HG03095 (cell line): ENCODE measurements at regions not wholly inside any gene's neighbourhood (a gene's known extent, or its start where the extent isn't known, plus 50 kb on each side); places are given as distances from the start of the nearest gene placed in this dataset.

Source experiments
- ATAC-seq: cut with Tn5 transposase; IDR thresholded peaks from one replicate; pipeline ENCODE4 v1.9.1; 2021; ENCODE audit warnings: moderate library complexity; ENCODE audit not compliant: unreplicated experiment

DNA sequence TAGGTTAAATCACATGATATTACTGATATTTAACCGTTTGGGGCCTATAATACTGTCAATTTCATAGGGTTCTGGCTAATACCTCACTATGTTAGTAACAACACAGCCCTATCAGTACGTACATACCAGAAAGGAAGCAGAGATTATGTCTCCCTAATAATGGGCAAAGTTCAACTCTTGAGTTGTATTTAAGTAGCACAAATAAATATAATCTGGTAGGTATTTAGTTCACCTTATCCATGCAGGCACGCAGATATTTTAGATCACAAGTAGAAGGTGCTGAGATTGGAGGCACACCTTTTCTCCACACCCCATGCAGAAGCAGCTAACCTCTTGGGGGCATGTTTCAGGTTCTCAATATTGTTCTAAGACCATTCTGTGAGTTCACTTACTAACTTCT, 118.9 kb downstream of the IRS1 start:
- no peak for ATAC-seq

DNA sequence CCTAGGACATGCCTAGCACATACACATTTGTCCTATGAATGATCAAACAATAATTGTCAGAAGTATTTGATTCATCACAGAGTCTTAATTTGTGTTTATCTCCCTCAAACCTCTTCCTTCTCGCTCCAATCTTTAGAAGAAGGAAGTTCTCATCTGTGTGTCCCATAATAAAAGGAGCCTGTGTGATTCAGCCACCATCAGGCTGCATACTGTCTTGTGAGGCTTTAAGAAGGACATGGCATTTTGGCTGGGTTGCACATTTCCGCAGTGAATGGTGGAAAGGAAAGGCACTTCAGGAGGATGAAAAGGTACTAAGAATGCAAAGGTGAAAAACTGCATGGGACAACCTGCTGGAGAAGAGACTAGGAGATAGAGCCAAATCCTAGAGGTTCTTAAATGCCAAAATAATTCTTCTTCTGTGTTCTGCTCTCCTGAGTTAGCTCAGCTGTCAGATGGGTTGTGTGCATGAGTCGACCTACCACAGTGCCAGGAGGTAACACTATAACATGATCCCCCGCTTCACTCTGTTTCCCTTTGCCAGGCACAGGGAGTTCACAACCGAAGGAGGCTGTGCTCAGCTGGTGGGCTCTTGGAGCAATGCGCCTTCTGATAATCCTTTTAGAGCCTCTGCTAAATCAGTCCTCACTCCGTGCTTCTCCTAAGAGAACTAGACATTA, 120.1 kb downstream of the IRS1 start:
- ATAC-seq: no peak

GRCh38 chr2:226678422-226678821, 121.2 kb downstream of the IRS1 start:
- no peak for ATAC-seq

GRCh38 chr2:226677080-226677479, 122.5 kb downstream of the IRS1 start:
- no peak for ATAC-seq

GRCh38 chr2:226676618-226677017, 123.0 kb downstream of the IRS1 start:
- ATAC-seq: no peak

GRCh38 chr2:226674123-226674522, 125.5 kb downstream of the IRS1 start:
- ATAC-seq: no peak

GRCh38 chr2:226673314-226673723, 126.3 kb downstream of the IRS1 start:
- no peak for ATAC-seq

GRCh38 chr2:226671141-226671676, 128.4 kb downstream of the IRS1 start:
- no peak for ATAC-seq

GRCh38 chr2:226669905-226670304, 129.7 kb downstream of the IRS1 start:
- no peak for ATAC-seq

DNA sequence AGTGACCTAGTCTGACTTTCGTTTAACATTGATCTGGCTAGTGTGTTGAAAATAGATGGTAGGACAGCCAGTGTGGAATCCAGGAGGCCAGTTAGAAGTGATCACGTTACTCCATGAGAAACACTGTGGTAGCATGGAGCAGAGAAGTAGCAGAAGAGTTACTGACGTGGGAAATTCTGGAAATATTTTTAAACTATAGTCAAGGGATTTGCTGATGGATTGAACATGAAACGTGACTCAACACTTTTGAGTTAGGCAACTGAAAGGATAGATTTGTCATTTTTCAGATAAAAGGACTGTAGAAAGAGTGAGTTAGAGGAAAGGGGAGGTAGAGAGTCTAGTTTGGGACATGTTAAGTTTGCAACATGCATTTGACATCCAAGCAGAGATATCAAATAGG, 130.4 kb downstream of the IRS1 start:
- ATAC-seq: no peak

GRCh38 chr2:226667736-226668135, 131.9 kb downstream of the IRS1 start:
- ATAC-seq: no peak

DNA sequence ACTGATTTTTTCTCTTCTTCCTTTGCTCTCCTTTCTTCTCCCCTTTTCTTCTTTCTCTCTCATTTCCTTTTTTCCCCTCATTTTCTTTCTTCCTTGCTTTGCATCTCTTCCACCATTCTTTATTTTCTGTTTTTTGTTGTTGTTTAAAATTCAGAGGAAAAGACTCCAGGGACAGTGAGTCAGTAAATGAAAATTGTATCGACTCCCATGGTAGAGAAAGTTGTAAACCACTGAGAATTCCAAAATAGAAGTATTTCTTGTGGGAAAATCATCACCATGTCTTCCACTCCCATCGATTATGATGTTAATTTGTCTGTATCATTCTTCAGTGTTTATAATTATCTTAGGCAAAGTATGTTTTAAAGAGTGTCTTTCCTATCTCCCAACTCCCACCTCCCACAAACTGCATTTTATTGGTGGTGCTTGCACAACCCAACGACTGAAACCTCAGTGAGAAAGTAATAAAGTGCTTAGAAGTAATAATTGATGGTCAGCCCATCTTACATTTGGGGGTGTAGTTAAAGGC, 134.3 kb downstream of the IRS1 start:
- no peak for ATAC-seq

GRCh38 chr2:226664661-226665060, 135.0 kb downstream of the IRS1 start:
- ATAC-seq: no peak

DNA sequence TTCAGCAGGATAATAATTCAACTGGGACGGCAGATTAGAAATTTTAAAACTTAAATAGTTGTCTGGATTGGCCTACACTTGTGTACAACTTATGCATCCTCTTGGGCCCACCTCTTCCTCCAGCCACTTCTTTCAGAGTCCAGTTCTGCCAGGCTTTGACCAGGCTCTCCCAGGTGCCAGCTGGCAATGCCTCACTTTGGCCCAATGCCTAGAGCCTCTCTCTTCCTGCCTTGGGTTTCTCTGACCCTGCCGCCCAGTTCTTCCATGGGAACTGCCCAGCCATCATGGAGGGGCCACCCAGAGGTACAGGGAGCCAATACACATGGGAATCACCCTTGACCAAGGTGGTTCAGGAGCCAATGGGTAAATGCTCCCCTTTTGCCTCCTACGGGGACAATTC, 135.5 kb downstream of the IRS1 start:
- ATAC-seq: no peak

DNA sequence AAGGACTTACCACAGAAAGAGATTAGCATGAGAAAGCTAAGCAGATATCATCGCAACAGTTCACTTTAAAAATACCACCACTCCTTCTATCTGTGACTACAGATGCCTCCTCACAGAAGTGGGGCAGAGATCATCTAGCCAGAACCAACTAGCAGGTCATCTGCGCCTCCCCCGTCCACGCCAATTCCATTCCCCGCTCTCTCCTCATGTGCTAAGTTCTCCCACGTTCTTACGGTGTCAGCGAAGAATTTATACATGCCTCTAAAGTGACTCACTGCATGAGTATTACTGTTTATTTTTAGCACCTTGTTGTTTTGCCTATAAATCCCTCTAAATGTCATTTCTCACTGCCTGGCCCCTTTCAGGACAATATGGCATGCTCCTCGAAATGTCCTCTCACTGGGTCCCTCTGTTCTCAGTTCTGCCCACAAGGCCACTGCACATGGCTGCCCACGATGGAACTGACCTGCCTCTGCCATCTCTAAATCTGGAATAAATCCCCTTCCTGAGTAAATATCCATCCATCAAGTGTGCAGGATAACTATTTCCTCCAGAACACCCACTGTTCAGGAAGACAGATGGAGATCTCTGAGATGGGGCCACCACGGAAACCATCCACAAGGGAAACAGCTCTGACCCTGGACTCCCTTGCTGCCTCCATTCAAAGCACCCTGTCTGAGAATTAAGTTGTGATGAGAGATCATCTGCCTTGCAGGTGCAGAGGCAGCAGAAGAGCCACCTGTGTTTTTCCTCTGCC, 137.7 kb downstream of the IRS1 start:
- no peak for ATAC-seq

DNA sequence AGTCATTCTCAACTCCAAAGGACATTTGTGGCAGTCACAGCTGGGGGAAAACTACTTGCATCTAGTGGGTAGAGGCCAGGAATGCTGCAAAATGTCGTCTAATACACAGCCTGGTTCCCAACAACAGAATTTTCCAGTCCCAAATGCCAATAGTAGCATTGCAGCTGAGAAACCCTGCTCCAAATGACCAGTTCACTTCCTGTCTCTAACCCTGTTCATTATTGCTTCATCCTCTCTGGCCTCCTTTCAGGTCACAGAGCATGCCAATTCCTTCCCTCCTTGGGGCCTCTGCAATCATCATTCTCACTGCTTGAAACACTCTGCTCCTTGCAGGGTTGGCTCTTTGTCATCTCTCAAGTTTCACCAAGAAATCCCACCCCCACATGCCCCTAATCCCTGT, 139.1 kb downstream of the IRS1 start:
- no peak for ATAC-seq

DNA sequence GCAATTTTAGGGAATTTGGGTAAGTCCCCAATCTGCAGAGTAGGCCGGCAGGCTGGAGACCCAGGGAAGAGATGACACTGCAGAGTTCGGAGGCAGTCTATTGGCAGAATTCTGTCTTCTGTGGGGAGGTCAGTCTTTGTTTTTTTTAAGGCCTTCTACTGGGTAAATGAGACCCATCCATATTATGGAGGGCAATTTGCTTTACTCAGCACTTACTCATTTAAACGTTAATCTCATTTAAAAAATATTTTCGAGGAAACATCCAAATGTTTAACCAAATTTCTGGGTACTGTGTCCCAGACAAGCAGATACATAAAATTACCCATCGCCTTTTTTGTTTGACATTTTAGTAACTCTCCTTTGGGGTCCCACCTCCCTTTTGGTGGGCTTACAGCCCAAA, 139.5 kb downstream of the IRS1 start:
- ATAC-seq: no peak

GRCh38 chr2:226659410-226659809, 140.2 kb downstream of the IRS1 start:
- no peak for ATAC-seq

DNA sequence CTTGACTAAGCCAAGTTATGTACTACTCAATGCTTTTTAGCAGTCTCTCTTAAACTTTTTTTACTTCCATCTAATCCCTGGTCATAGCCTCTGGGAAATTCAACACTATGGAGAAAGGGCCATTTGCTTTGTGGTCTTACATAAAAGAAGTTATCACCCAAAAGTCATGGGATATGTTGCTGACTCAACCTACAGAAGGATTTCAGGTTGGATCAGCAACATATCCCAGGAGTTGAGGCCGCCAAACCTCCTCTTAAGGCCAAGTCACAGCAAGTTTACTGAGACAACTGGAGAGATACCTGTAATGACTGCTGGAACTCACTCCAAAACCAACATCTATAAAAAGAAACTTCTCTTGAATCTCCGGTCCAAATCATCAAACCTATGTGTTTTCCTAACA, 141.1 kb downstream of the IRS1 start:
- no peak for ATAC-seq

- ATAC-seq: no peak
Measured at GRCh38 chr2:226657340-226658053, 142.1 kb downstream of the IRS1 start.

- no peak for ATAC-seq
Measured at GRCh38 chr2:226656367-226656766, 143.3 kb downstream of the IRS1 start.

DNA sequence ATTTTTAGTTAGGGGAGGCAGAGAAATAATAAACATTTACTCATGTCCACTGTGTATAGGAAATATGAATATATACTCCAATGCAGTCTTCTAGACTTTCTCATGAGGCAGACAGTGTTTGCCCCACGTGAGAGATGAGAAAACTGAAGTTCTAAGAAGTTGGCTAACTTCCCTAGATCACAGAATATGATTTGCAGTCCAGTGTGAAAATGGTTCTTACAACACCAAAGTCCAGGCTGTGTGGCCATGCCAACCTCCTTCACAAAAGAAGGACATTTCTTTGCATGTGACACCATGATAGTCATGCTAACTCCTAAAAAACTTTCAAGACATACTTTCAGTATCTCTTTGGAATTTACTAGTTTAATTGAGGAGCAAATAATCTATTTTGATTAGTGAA, 143.7 kb downstream of the IRS1 start:
- ATAC-seq: no peak
